HL-60 (cell line): ENCODE measurements at regions not wholly inside any gene's neighbourhood (a gene's known extent, or its start where the extent isn't known, plus 50 kb on each side); places are given as distances from the start of the nearest gene placed in this dataset.

ENCODE experiments used
- DNase-seq, 2 experiments: peaks; one replicate each; pipeline ENCODE4 v3.0.0-alpha.2; 2010 to 2020; ENCODE audit warnings: low read depth in 1 of 2, low spot score in 1 of 2
- H3K27ac ChIP-seq: fragments of 250-450 bp; sonication (Bioruptor Pico); replicated peaks from 2 replicates; pipeline ENCODE4 v1.5.1; 2020; ENCODE audit warnings: mild to moderate bottlenecking, moderate library complexity
- H3K27me3 ChIP-seq: fragments of 250-450 bp; sonication (Bioruptor Pico); 2 replicates; pipeline ENCODE4 v1.5.1; 2021; ENCODE audit warnings: mild to moderate bottlenecking, moderate library complexity; ENCODE audit not compliant: insufficient read depth, poor library complexity, severe bottlenecking
- H3K4me3 ChIP-seq: replicated peaks from 2 replicates; pipeline ENCODE4 v1.5.1; 2011; ENCODE audit warnings: mild to moderate bottlenecking, control low read depth, low read length; ENCODE audit not compliant: insufficient read depth
- GABPA ChIP-seq: IDR thresholded peaks from 2 replicates; pipeline ENCODE4 v1.6.1; 2012; ENCODE audit warnings: low read depth
- POLR2AphosphoS5 ChIP-seq: IDR thresholded peaks from 2 replicates; pipeline ENCODE4 v1.6.1; 2012; ENCODE audit warnings: low read depth
- SPI1 ChIP-seq: IDR thresholded peaks from 2 replicates; pipeline ENCODE4 v1.6.1; 2012; ENCODE audit warnings: low read depth, mild to moderate bottlenecking, borderline replicate concordance
- TF ChIP-seq, protein P1 (sequence below): IDR thresholded peaks from one replicate; pipeline ENCODE4 v1.5.1; 2011; ENCODE audit warnings: low read length, control low read depth, inconsistent platforms; ENCODE audit not compliant: insufficient read depth
- TF ChIP-seq, protein P2 (sequence below): IDR thresholded peaks from 2 replicates; pipeline ENCODE4 v1.6.1; 2012; ENCODE audit warnings: low read depth; ENCODE audit not compliant: insufficient replicate concordance

GRCh38 chr12:4047421-4047820 is 174.2 kb upstream of the PARP11 start:
- Histone ChIP-seq H3K4me3 (no peak overlapping the region), H3K27ac (no peak overlapping the region), H3K27me3 (peaks cover 19% of the 10 kb centered on the region)
- no peak for DNase-seq
- TF ChIP-seq POLR2AphosphoS5 (no peak), GABPA (no peak), SPI1 (no peak)
- TF ChIP-seq, protein P1, sequence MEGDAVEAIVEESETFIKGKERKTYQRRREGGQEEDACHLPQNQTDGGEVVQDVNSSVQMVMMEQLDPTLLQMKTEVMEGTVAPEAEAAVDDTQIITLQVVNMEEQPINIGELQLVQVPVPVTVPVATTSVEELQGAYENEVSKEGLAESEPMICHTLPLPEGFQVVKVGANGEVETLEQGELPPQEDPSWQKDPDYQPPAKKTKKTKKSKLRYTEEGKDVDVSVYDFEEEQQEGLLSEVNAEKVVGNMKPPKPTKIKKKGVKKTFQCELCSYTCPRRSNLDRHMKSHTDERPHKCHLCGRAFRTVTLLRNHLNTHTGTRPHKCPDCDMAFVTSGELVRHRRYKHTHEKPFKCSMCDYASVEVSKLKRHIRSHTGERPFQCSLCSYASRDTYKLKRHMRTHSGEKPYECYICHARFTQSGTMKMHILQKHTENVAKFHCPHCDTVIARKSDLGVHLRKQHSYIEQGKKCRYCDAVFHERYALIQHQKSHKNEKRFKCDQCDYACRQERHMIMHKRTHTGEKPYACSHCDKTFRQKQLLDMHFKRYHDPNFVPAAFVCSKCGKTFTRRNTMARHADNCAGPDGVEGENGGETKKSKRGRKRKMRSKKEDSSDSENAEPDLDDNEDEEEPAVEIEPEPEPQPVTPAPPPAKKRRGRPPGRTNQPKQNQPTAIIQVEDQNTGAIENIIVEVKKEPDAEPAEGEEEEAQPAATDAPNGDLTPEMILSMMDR: no peak
- TF ChIP-seq, protein P2, sequence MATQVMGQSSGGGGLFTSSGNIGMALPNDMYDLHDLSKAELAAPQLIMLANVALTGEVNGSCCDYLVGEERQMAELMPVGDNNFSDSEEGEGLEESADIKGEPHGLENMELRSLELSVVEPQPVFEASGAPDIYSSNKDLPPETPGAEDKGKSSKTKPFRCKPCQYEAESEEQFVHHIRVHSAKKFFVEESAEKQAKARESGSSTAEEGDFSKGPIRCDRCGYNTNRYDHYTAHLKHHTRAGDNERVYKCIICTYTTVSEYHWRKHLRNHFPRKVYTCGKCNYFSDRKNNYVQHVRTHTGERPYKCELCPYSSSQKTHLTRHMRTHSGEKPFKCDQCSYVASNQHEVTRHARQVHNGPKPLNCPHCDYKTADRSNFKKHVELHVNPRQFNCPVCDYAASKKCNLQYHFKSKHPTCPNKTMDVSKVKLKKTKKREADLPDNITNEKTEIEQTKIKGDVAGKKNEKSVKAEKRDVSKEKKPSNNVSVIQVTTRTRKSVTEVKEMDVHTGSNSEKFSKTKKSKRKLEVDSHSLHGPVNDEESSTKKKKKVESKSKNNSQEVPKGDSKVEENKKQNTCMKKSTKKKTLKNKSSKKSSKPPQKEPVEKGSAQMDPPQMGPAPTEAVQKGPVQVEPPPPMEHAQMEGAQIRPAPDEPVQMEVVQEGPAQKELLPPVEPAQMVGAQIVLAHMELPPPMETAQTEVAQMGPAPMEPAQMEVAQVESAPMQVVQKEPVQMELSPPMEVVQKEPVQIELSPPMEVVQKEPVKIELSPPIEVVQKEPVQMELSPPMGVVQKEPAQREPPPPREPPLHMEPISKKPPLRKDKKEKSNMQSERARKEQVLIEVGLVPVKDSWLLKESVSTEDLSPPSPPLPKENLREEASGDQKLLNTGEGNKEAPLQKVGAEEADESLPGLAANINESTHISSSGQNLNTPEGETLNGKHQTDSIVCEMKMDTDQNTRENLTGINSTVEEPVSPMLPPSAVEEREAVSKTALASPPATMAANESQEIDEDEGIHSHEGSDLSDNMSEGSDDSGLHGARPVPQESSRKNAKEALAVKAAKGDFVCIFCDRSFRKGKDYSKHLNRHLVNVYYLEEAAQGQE: no peak

DNA sequence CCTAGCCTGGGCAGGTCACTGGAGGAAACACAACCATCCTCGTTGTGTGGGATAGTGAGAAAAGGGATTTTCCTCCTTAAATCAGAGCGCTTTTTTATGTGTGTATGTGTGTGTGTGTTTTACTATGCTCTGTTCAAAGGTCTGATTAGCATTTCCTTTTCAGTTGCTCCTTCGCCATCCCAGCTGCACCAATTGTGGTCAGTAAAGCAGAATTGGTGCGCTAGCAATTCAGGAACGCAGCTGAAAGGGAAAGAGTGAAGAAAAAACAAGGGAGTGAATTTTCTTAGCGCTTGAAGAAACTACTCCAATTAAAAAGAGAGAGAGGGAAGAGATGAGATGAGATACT is 173.3 kb upstream of the PARP11 start:
- Histone ChIP-seq H3K4me3 (no peak overlapping the region), H3K27ac (no peak overlapping the region), H3K27me3 (peaks cover 19% of the 10 kb centered on the region)
- DNase-seq: no peak
- TF ChIP-seq, protein P2: no peak
- TF ChIP-seq SPI1 (no peak), GABPA (no peak), POLR2AphosphoS5 (no peak)
- TF ChIP-seq, protein P1: no peak

DNA sequence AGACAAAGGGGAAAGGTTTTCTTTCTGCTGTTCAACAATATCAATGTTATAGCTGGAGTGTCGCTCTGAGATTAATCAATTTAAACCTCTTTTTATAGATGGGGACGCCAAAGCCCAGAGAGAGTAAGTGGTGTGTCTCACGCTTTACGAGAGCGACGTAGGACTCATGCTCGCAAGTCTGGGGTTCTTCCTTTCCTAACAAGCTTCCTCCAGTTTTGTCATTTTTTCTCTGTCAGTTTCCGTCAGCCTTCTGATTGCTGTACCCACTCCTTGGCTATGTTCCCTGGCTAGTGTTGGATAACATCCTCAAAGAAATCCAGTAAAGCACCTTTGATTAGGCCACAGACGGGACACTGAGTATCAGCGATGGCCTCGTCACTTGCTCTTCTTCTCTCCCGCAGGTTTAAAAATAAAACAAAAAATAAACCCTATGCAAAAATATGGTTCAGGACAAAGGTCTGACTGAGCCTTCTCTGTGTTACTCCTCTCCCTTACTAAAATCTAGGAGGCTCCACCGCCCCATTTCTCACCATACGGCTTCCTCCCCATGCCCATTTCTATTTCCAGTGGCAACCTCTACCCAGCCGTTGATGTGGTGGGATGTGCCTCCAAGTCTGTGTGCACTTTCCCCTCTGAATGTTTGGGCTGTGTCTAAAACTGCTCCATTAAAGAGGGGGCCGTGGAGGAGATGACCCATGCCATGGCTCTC is 172.7 kb upstream of the PARP11 start:
- Histone ChIP-seq H3K27me3 (peaks cover 19% of the 10 kb centered on the region), H3K27ac (no peak overlapping the region), H3K4me3 (no peak overlapping the region)
- DNase-seq: no peak
- no peak for TF ChIP-seq POLR2AphosphoS5
- TF ChIP-seq, protein P2: no peak
- TF ChIP-seq SPI1: no peak
- TF ChIP-seq GABPA: no peak
- TF ChIP-seq, protein P1: no peak
